Panc1 (cell line): ENCODE measurements at regions not wholly inside any gene's neighbourhood (a gene's known extent, or its start where the extent isn't known, plus 50 kb on each side); places are given as distances from the start of the nearest gene placed in this dataset.

Experiments used
- ATAC-seq: fragments of 200-7000 bp; cut with Tn5 transposase; 2 replicates; pipeline ENCODE4 v1.9.1; 2020; ENCODE audit warnings: mild to moderate bottlenecking, moderate library complexity
- BruUV-seq: library from RNA; stranded (reverse); fragments of 400-500 nt; replicated peaks from 2 replicates; lab custom pipeline; 2021; lab: Mats Ljungman, UMichigan
- CTCF ChIA-PET: fragments of 300-600 bp; sonication (Branson Sonifier 250); formaldehyde crosslinking; loops from one replicate; lab custom pipeline; 2022; ENCODE audit warnings: antibody characterized with exemption; lab: Charles Lee
- POLR2A ChIA-PET: fragments of 300-600 bp; sonication (Branson Sonifier 250); formaldehyde crosslinking; loops from one replicate; lab custom pipeline; 2022; ENCODE audit warnings: antibody characterized with exemption; lab: Charles Lee
- DNase-seq: peaks from one replicate; pipeline ENCODE4 v3.0.0-alpha.2; 2010; ENCODE audit warnings: low read depth, low spot score
- H3K27ac ChIP-seq: 2 replicates; pipeline ENCODE4 v1.5.1; 2011; ENCODE audit warnings: mild to moderate bottlenecking, low read length, inconsistent platforms
- H3K27me3 ChIP-seq: fragments of 200-500 bp; sonication (Bioruptor generic); 2 replicates; pipeline ENCODE4 v1.6.0; 2014; ENCODE audit warnings: low read length, inconsistent platforms; ENCODE audit not compliant: control insufficient read depth, insufficient read depth
- H3K36me3 ChIP-seq: fragments of 200-500 bp; sonication (Bioruptor generic); 2 replicates; pipeline ENCODE4 v1.5.1; 2014; ENCODE audit warnings: inconsistent platforms, mild to moderate bottlenecking, low read length, moderate library complexity; ENCODE audit not compliant: control insufficient read depth, insufficient read depth
- H3K4me1 ChIP-seq: 2 replicates; pipeline ENCODE4 v1.5.1; 2011; ENCODE audit warnings: inconsistent platforms, mild to moderate bottlenecking, low read length, moderate library complexity; ENCODE audit not compliant: control insufficient read depth, insufficient read depth
- H3K4me3 ChIP-seq, 2 experiments: 2 replicates each; pipeline ENCODE4 v1.5.1; 2011 to 2012; ENCODE audit warnings: low read depth in 2 of 2, low read length in 2 of 2, mild to moderate bottlenecking in 2 of 2, inconsistent platforms in 1 of 2, moderate library complexity in 1 of 2
- H3K9me3 ChIP-seq: fragments of 200-500 bp; sonication (Bioruptor generic); 2 replicates; pipeline ENCODE4 v1.5.1; 2014; ENCODE audit warnings: low read depth, mild to moderate bottlenecking, inconsistent platforms, low read length, moderate library complexity; ENCODE audit not compliant: control insufficient read depth, insufficient read depth
- POLR2AphosphoS5 ChIP-seq: IDR thresholded peaks from 2 replicates; pipeline ENCODE4 v1.6.1; 2012; ENCODE audit warnings: mild to moderate bottlenecking, low read depth, low read length, moderate library complexity
- SIN3A ChIP-seq: IDR thresholded peaks from 2 replicates; pipeline ENCODE4 v1.6.1; 2012; ENCODE audit warnings: low read depth, mild to moderate bottlenecking, low read length, moderate library complexity, borderline replicate concordance; ENCODE audit not compliant: insufficient read depth
- in situ Hi-C: cut with HindIII; loops from 2 replicates; pipeline ENCODE4 v1.10.0; 2016; ENCODE audit warnings: low sequenced_read_pairs, low pct_unique_long_range_greater_than_20kb
- intact Hi-C: fragments of 100-400 bp; cut with micrococcal nuclease; formaldehyde crosslinking; loops from one replicate; pipeline ENCODE4 v1.10.0; 2022; ENCODE audit not compliant: unreplicated experiment
- TF ChIP-seq, protein P1 (sequence below): fragments of 450-650 bp; IDR thresholded peaks from 2 replicates; pipeline ENCODE4 v1.5.1; 2017; ENCODE audit warnings: mild to moderate bottlenecking
- TF ChIP-seq, protein P2 (sequence below), 2 experiments: IDR thresholded peaks; 2 replicates each; pipeline ENCODE4 v1.6.1; 2011 to 2012; ENCODE audit warnings: low read depth in 2 of 2, control low read depth in 1 of 2, low read length in 1 of 2, mild to moderate bottlenecking in 1 of 2, moderate library complexity in 1 of 2; ENCODE audit not compliant: insufficient read depth in 1 of 2

DNA sequence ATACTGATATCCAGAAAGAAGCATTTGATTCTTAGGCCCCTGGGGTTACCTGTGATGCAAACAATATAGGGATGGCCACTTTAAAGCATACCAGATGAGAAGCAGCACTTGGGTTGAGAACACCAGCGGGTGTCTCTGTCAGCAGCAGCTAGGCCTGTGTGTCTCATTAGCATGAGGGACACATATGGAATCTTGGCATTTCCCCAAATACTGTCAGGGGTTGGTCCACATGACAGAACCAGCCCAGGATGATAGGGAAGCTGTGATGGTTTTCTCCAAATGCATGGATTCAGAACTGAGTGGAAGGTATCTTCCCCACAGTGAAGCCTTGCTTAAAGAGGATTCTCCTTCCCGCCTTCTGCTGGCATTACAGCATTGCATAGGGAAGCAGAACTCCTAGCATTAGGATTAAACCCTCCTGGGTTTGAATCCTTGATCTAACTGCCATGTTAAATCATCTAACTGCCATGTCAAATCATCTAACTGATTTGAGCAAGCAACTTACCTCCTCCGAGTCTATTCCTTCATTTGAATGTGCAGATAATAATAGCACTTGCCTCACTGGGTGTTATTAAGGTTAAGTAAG lies 111.5 kb upstream of the WSCD2 start:
- intact Hi-C loops, result no loop called here
- CTCF ChIA-PET, result no interaction called here

DNA sequence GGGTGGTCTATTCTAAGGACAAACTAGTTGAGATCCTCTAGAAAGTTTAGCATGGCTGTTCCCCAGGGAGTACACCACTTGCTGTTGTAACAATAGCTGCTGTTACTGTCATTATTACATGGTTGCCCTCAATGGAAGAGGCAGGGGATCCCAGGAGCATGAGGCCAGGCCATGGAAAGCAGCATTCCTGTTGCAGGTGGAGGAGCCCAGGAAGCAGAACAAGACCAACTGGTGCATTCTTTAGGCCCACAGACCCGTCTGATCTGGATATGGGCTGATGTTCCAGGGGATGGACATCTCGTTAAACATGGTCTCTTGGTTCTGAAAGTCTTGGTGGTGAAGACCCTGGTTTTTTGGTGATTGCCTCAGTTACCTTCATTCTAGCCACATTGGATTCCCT lies 109.2 kb upstream of the WSCD2 start:
- intact Hi-C loops, result no loop called here
- ChIA-PET CTCF (no interaction called here), POLR2A (no interaction called here)
- in situ Hi-C loops, result no loop called here
- BruUV-seq, result no TSS peak
- DNase-seq, result no peak
- no peak for ATAC-seq
- Histone ChIP-seq H3K27ac (no peak overlapping the region), H3K4me3 (no peak overlapping the region), H3K36me3 (no peaks in the 10 kb centered on the region), H3K27me3 (peaks cover 7% of the 10 kb centered on the region), H3K9me3 (no peaks in the 10 kb centered on the region), H3K4me1 (no peaks in the 10 kb centered on the region)
- TF ChIP-seq, protein P1, sequence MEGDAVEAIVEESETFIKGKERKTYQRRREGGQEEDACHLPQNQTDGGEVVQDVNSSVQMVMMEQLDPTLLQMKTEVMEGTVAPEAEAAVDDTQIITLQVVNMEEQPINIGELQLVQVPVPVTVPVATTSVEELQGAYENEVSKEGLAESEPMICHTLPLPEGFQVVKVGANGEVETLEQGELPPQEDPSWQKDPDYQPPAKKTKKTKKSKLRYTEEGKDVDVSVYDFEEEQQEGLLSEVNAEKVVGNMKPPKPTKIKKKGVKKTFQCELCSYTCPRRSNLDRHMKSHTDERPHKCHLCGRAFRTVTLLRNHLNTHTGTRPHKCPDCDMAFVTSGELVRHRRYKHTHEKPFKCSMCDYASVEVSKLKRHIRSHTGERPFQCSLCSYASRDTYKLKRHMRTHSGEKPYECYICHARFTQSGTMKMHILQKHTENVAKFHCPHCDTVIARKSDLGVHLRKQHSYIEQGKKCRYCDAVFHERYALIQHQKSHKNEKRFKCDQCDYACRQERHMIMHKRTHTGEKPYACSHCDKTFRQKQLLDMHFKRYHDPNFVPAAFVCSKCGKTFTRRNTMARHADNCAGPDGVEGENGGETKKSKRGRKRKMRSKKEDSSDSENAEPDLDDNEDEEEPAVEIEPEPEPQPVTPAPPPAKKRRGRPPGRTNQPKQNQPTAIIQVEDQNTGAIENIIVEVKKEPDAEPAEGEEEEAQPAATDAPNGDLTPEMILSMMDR, result no peak
- TF ChIP-seq, protein P2, sequence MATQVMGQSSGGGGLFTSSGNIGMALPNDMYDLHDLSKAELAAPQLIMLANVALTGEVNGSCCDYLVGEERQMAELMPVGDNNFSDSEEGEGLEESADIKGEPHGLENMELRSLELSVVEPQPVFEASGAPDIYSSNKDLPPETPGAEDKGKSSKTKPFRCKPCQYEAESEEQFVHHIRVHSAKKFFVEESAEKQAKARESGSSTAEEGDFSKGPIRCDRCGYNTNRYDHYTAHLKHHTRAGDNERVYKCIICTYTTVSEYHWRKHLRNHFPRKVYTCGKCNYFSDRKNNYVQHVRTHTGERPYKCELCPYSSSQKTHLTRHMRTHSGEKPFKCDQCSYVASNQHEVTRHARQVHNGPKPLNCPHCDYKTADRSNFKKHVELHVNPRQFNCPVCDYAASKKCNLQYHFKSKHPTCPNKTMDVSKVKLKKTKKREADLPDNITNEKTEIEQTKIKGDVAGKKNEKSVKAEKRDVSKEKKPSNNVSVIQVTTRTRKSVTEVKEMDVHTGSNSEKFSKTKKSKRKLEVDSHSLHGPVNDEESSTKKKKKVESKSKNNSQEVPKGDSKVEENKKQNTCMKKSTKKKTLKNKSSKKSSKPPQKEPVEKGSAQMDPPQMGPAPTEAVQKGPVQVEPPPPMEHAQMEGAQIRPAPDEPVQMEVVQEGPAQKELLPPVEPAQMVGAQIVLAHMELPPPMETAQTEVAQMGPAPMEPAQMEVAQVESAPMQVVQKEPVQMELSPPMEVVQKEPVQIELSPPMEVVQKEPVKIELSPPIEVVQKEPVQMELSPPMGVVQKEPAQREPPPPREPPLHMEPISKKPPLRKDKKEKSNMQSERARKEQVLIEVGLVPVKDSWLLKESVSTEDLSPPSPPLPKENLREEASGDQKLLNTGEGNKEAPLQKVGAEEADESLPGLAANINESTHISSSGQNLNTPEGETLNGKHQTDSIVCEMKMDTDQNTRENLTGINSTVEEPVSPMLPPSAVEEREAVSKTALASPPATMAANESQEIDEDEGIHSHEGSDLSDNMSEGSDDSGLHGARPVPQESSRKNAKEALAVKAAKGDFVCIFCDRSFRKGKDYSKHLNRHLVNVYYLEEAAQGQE (IDR thresholded peaks at IDR 0.05; ENCODE audit: insufficient read depth in 1 of 2, low read depth in 2 of 2, low read length in 1 of 2), result no peak
- TF ChIP-seq SIN3A (no peak), POLR2AphosphoS5 (no peak)

More for the DNA sequence above, 111.5 kb upstream of the WSCD2 start:
- Histone ChIP-seq H3K4me3 (no peak overlapping the region), H3K4me1 (no peaks in the 10 kb centered on the region), H3K9me3 (no peaks in the 10 kb centered on the region), H3K27me3 (peaks cover 7% of the 10 kb centered on the region), H3K36me3 (no peaks in the 10 kb centered on the region), H3K27ac (no peak overlapping the region)
- no peak for ATAC-seq
- DNase-seq, result no peak
- POLR2A ChIA-PET, result no interaction called here
- BruUV-seq, result no TSS peak
- in situ Hi-C loops, result no loop called here
- TF ChIP-seq, protein P2 (IDR thresholded peaks at IDR 0.05; ENCODE audit: insufficient read depth in 1 of 2, low read depth in 2 of 2, low read length in 1 of 2), result no peak
- TF ChIP-seq SIN3A, result no peak
- TF ChIP-seq, protein P1, result no peak
